OCI-LY7 (cell line): ENCODE measurements at regions not wholly inside any gene's neighbourhood (a gene's known extent, or its start where the extent isn't known, plus 50 kb on each side); places are given as distances from the start of the nearest gene placed in this dataset.

ENCODE experiments used
- EZH2phosphoT487 ChIP-seq: fragments of 200-600 bp; sonication (generic); IDR thresholded peaks from 2 replicates; pipeline ENCODE4 v1.6.1; 2018; ENCODE audit warnings: low read depth, borderline replicate concordance, mild to moderate bottlenecking, mixed run types, antibody characterized with exemption, low read length, moderate library complexity, mixed read lengths
- TF ChIP-seq, protein P1 (sequence below): fragments of 200-600 bp; sonication (generic); conservative IDR thresholded peaks from 2 replicates; pipeline ENCODE4 v1.5.1; 2014; ENCODE audit warnings: mild to moderate bottlenecking, antibody characterized with exemption, low read length, moderate library complexity, mixed read lengths

- TF ChIP-seq, protein P1, sequence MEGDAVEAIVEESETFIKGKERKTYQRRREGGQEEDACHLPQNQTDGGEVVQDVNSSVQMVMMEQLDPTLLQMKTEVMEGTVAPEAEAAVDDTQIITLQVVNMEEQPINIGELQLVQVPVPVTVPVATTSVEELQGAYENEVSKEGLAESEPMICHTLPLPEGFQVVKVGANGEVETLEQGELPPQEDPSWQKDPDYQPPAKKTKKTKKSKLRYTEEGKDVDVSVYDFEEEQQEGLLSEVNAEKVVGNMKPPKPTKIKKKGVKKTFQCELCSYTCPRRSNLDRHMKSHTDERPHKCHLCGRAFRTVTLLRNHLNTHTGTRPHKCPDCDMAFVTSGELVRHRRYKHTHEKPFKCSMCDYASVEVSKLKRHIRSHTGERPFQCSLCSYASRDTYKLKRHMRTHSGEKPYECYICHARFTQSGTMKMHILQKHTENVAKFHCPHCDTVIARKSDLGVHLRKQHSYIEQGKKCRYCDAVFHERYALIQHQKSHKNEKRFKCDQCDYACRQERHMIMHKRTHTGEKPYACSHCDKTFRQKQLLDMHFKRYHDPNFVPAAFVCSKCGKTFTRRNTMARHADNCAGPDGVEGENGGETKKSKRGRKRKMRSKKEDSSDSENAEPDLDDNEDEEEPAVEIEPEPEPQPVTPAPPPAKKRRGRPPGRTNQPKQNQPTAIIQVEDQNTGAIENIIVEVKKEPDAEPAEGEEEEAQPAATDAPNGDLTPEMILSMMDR, result no peak
- TF ChIP-seq EZH2phosphoT487, result no peak
These were observed 90.5 kb upstream of the MBOAT1 start for GRCh38 chr6:20302702-20303251.
